K562 (cell line): ENCODE measurements at regions not wholly inside any gene's neighbourhood (a gene's known extent, or its start where the extent isn't known, plus 50 kb on each side); places are given as distances from the start of the nearest gene placed in this dataset.

ENCODE experiments used
- ATAC-seq: fragments of 200-7000 bp; cut with Tn5 transposase; 3 replicates; pipeline ENCODE4 v1.9.1; 2020; ENCODE audit warnings: moderate library complexity
- BruUV-seq: library from RNA; stranded (reverse); fragments of 400-500 nt; replicated peaks from 2 replicates; lab custom pipeline; 2021; lab: Mats Ljungman, UMichigan
- CTCF ChIA-PET: fragments of 300-600 bp; formaldehyde crosslinking; extraction: SDS; loops from one replicate; lab custom pipeline; 2021; ENCODE audit warnings: low intra/inter-chr PET ratio; lab: Yijun Ruan, JAX
- POLR2A ChIA-PET: fragments of 300-600, 350-650 bp; sonication (Branson Sonifier 250); formaldehyde crosslinking; extraction: SDS; loops from one replicate; lab custom pipeline; 2021; ENCODE audit warnings: antibody characterized with exemption, inconsistent platforms; lab: Yijun Ruan, JAX
- DNase-seq, 4 experiments: peaks; one replicate each; pipeline versions ENCODE4 v3.0.0 to v3.0.0-alpha.2; 2011 to 2018; ENCODE audit warnings: low spot score in 3 of 4, mixed read lengths in 3 of 4; ENCODE audit errors: extremely low read depth in 1 of 4
- FAIRE-seq: peaks from 2 replicates; lab custom pipeline; 2011; peaks lifted over from hg19 to GRCh38; lab: Jason Lieb, UNC
- H2AFZ ChIP-seq: 2 replicates; pipeline ENCODE4 v1.6.0; 2011; ENCODE audit warnings: low read depth, low read length, control low read depth, inconsistent platforms
- H3K27ac ChIP-seq: fragments of 200-600 bp; 3 replicates; pipeline ENCODE4 v1.8.0; 2011; ENCODE audit warnings: low read depth, mild to moderate bottlenecking, control low read depth, inconsistent platforms, low read length, moderate library complexity, mixed read lengths; ENCODE audit errors: extremely low read depth
- H3K27me3 ChIP-seq, 2 experiments: fragments of 300-600 bp in 1 of 2; 2 replicates in 1 of 2; 3 replicates in 1 of 2; pipeline versions ENCODE4 v1.6.0 to v1.8.0; 2011; ENCODE audit warnings: inconsistent platforms in 2 of 2, low read length in 2 of 2, mild to moderate bottlenecking in 1 of 2, mixed read lengths in 1 of 2, moderate library complexity in 1 of 2; ENCODE audit not compliant: control insufficient read depth in 2 of 2, insufficient read depth in 2 of 2
- H3K36me3 ChIP-seq: fragments of 300-600 bp; 3 replicates; pipeline ENCODE4 v1.8.0; 2011; ENCODE audit warnings: mild to moderate bottlenecking, low read length, inconsistent platforms; ENCODE audit not compliant: control insufficient read depth, insufficient read depth
- H3K4me1 ChIP-seq, 2 experiments: fragments of 200-600 bp in 1 of 2; replicated peaks in 1 of 2; 2 replicates in 1 of 2; 3 replicates in 1 of 2; pipeline versions ENCODE4 v1.5.1 to v1.8.0; 2011; ENCODE audit warnings: inconsistent platforms in 2 of 2, low read length in 2 of 2, mild to moderate bottlenecking in 1 of 2, mixed read lengths in 1 of 2, moderate library complexity in 1 of 2; ENCODE audit not compliant: control insufficient read depth in 2 of 2, insufficient read depth in 2 of 2
- H3K4me2 ChIP-seq: 2 replicates; pipeline ENCODE4 v1.6.1; 2011; ENCODE audit warnings: low read length, control low read depth, inconsistent platforms, mixed read lengths; ENCODE audit not compliant: insufficient read depth
- H3K4me3 ChIP-seq: fragments of 200-600 bp; sonication (generic), shearing (Covaris generic); 2 replicates; pipeline ENCODE4 v1.5.1; 2016; ENCODE audit warnings: control low read depth, inconsistent platforms
- H3K79me2 ChIP-seq: fragments of 200-600 bp; 3 replicates; pipeline ENCODE4 v1.8.0; 2011; ENCODE audit warnings: low read length, inconsistent platforms; ENCODE audit not compliant: control insufficient read depth, insufficient read depth
- H3K9ac ChIP-seq, 2 experiments: 2 replicates each; pipeline versions ENCODE4 v1.6.0 to v1.6.1; 2011; ENCODE audit warnings: low read depth in 2 of 2, low read length in 2 of 2, control low read depth in 1 of 2, inconsistent platforms in 1 of 2, mild to moderate bottlenecking in 1 of 2, mixed read lengths in 1 of 2; ENCODE audit not compliant: insufficient read depth in 1 of 2
- H3K9me1 ChIP-seq: one replicate; pipeline ENCODE4 v1.6.0; 2011; ENCODE audit warnings: inconsistent platforms, mild to moderate bottlenecking, low read length, moderate library complexity; ENCODE audit not compliant: control insufficient read depth, insufficient read depth
- H3K9me3 ChIP-seq: replicated peaks from 2 replicates; pipeline ENCODE4 v1.5.1; 2011; ENCODE audit warnings: low read depth, low read length, inconsistent platforms; ENCODE audit not compliant: control insufficient read depth, insufficient read depth
- H4K20me1 ChIP-seq: replicated peaks from 2 replicates; pipeline ENCODE4 v1.6.1; 2011; ENCODE audit warnings: low read length, inconsistent platforms, mixed read lengths; ENCODE audit not compliant: control insufficient read depth, insufficient read depth
- CCAR2 ChIP-seq: fragments of 200-400 bp; formaldehyde crosslinking; IDR thresholded peaks from 2 replicates; pipeline ENCODE4 v1.6.1; 2017; ENCODE audit warnings: mild to moderate bottlenecking, low read depth, low read length
- FOXM1 ChIP-seq, 2 experiments: fragments of 450-650 bp in 1 of 2; sonication (generic) in 1 of 2; formaldehyde crosslinking in 1 of 2; IDR thresholded peaks; 2 replicates each; pipeline versions ENCODE4 v1.6.1 to v1.9.0; 2017 to 2022; ENCODE audit warnings: low read depth in 2 of 2, mild to moderate bottlenecking in 2 of 2, missing genetic modification reagents in 1 of 2, moderate library complexity in 1 of 2
- NR4A1 ChIP-seq, 2 experiments: fragments of 250-450 bp in 1 of 2; fragments of 450-650 bp in 1 of 2; sonication (Bioruptor Pico) in 1 of 2; IDR thresholded peaks; 2 replicates each; pipeline versions ENCODE4 v1.4.0 to v1.6.1; 2016 to 2020; ENCODE audit warnings: mild to moderate bottlenecking in 2 of 2, missing compliant biosample characterization in 1 of 2, missing genetic modification characterization in 1 of 2, moderate library complexity in 1 of 2
- TAF1 ChIP-seq: IDR thresholded peaks from 2 replicates; pipeline ENCODE4 v1.6.1; 2011; ENCODE audit warnings: mild to moderate bottlenecking, low read length, moderate library complexity; ENCODE audit not compliant: insufficient read depth, control insufficient read depth, severe bottlenecking; ENCODE audit errors: extremely low read depth
- TCF3 ChIP-seq: sonication (generic); formaldehyde crosslinking; IDR thresholded peaks from 2 replicates; pipeline ENCODE4 v1.4.0; 2020; ENCODE audit warnings: mild to moderate bottlenecking, missing genetic modification reagents
- ZNF124 ChIP-seq: sonication (generic); formaldehyde crosslinking; IDR thresholded peaks from 2 replicates; pipeline ENCODE4 v1.8.1; 2022; ENCODE audit warnings: missing genetic modification reagents
- ZNF431 ChIP-seq: sonication (generic); formaldehyde crosslinking; IDR thresholded peaks from 2 replicates; pipeline ENCODE4 v1.8.0; 2022; ENCODE audit warnings: mild to moderate bottlenecking, missing genetic modification reagents
- in situ Hi-C: fragments of 300-500 bp; cut with MboI; formaldehyde crosslinking; loops from 4 replicates; pipeline ENCODE4 v1.15.0; 2018; ENCODE audit warnings: inconsistent platforms, mixed read lengths
- intact Hi-C: fragments of 100-400 bp; cut with micrococcal nuclease; formaldehyde crosslinking; loops from 2 replicates; pipeline ENCODE4 v1.14.2; 2022
- TF ChIP-seq, protein P1 (sequence below): fragments of 450-650 bp; IDR thresholded peaks from 2 replicates; pipeline ENCODE4 v1.6.1; 2016

DNA sequence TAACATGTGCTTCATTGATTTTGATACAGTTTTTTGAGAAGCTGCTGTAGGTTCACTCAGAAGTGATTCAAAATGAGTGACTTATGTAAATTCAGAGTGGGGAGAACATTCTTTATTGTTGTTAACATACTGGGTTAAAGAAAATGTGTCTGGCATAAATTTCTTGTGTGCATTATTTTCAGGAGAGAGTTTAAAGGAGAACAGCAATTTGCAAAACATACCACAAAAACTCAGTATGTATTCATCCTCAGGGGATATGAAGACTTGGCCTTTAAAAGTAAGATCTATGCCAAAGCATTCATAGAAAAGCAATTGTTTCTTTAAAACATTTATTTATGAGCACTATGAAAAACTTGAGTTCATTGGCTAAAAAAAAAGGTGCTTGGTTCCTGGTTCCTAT is 1089.8 kb downstream of the ROBO2 start:
- BruUV-seq: no TSS peak
- Histone ChIP-seq H3K4me1 (no peaks in the 10 kb centered on the region), H3K79me2 (no peaks in the 10 kb centered on the region), H3K9me3 (no peaks in the 10 kb centered on the region), H3K36me3 (no peaks in the 10 kb centered on the region), H3K9me1 (no peaks in the 10 kb centered on the region), H3K27me3 (no peaks in the 10 kb centered on the region), H3K9ac (no peak overlapping the region), H4K20me1 (no peaks in the 10 kb centered on the region), H3K27ac (no peak overlapping the region), H3K4me3 (no peak overlapping the region), H2AFZ (no peak overlapping the region), H3K4me2 (no peak overlapping the region)
- intact Hi-C loops: no loop called here
- CTCF ChIA-PET: no interaction called here
- FAIRE-seq: no peak
- in situ Hi-C loops: no loop called here
- no peak for DNase-seq
- POLR2A ChIA-PET: no interaction called here
- no peak for ATAC-seq
- no peak for TF ChIP-seq TCF3 (CRISPR knock-in tag)
- TF ChIP-seq NR4A1 (CRISPR knock-in tag; IDR thresholded peaks at IDR 0.05): no peak
- TF ChIP-seq NR4A1 (tag; IDR thresholded peaks at IDR 0.05): no peak
- no peak for TF ChIP-seq CCAR2
- TF ChIP-seq, protein P1, sequence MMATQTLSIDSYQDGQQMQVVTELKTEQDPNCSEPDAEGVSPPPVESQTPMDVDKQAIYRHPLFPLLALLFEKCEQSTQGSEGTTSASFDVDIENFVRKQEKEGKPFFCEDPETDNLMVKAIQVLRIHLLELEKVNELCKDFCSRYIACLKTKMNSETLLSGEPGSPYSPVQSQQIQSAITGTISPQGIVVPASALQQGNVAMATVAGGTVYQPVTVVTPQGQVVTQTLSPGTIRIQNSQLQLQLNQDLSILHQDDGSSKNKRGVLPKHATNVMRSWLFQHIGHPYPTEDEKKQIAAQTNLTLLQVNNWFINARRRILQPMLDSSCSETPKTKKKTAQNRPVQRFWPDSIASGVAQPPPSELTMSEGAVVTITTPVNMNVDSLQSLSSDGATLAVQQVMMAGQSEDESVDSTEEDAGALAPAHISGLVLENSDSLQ: no peak
- TF ChIP-seq FOXM1 (IDR thresholded peaks at IDR 0.05; ENCODE audit: low read depth): no peak
- no peak for TF ChIP-seq FOXM1 (CRISPR knock-in tag; IDR thresholded peaks at IDR 0.05; ENCODE audit: low read depth)
- TF ChIP-seq ZNF431 (CRISPR knock-in tag): no peak
- TF ChIP-seq ZNF124 (CRISPR knock-in tag): no peak
- TF ChIP-seq TAF1: no peak
